ENCODE measurements at regions not wholly inside any gene's neighbourhood (a gene's known extent, or its start where the extent isn't known, plus 50 kb on each side); places are given as distances from the start of the nearest gene placed in this dataset.

GRCh38 chr7:125495997-125496396 lies 566.4 kb upstream of the POT1 start:
- Histone ChIP-seq H3K4me3 (replicated peaks in 1 of 3; ENCODE audit: low read depth in 2 of 3, low read length in 3 of 3) (no peak overlapping the region), H3K9ac (ENCODE audit: insufficient read depth, low read length, poor library complexity, severe bottlenecking) (no peak overlapping the region), H3K4me1 (ENCODE audit: control insufficient read depth in 1 of 2, insufficient read depth in 2 of 2, low read length in 2 of 2) (no peaks in the 10 kb centered on the region), H3K9me3 (replicated peaks in 1 of 2; ENCODE audit: control insufficient read depth in 1 of 2, insufficient read depth in 1 of 2, low read length in 2 of 2) (no peaks in the 10 kb centered on the region), H3K79me2 (ENCODE audit: insufficient read depth, low read length) (no peaks in the 10 kb centered on the region), H2AFZ (ENCODE audit: insufficient read depth, low read depth, low read length, poor library complexity, severe bottlenecking) (no peak overlapping the region), H3K27me3 (ENCODE audit: control insufficient read depth in 2 of 2, insufficient read depth in 2 of 2, low read length in 2 of 2) (no peaks in the 10 kb centered on the region), H3K36me3 (replicated peaks in 1 of 2; ENCODE audit: control insufficient read depth in 1 of 2, insufficient read depth in 2 of 2, low read length in 2 of 2) (no peaks in the 10 kb centered on the region), H4K20me1 (ENCODE audit: insufficient read depth, low read length) (no peaks in the 10 kb centered on the region), H3K4me2 (replicated peaks; ENCODE audit: extremely low read depth, low read length, poor library complexity, severe bottlenecking) (no peak overlapping the region), H3K27ac (ENCODE audit: low read depth in 1 of 2, low read length in 2 of 2) (no peak overlapping the region)
- no peak for TF ChIP-seq CTCF (IDR thresholded peaks at IDR 0.05)
- Mint-ChIP-seq H3K4me1 (no peaks in the 10 kb centered on the region), H3K27ac (no peak overlapping the region), H3K4me3 (no peak overlapping the region), H3K9me3 (peaks cover 0 to 6% (median 2%) of the 10 kb centered on the region in 7 donors), H3K36me3 (no peaks in the 10 kb centered on the region), H3K27me3 (ENCODE audit: low read depth in 3 of 3) (no peaks in the 10 kb centered on the region)
- no peak for DNase-seq
- no CpG with 5 or more reads among the region's 1 CpG for WGBS (ENCODE audit: insufficient coverage)
- intact Hi-C loops (cut with micrococcal nuclease) = no loop called here

- no peaks in the 10 kb centered on the region for H3K36me3 Mint-ChIP-seq
- H3K9me3 Mint-ChIP-seq = peaks cover 0 to 3% (median 2%) of the 10 kb centered on the region in 7 donors
- no CpG with 5 or more reads among the region's 1 CpG for WGBS (ENCODE audit: insufficient coverage)
- Histone ChIP-seq H3K9me3 (replicated peaks in 1 of 2; ENCODE audit: control insufficient read depth in 1 of 2, insufficient read depth in 1 of 2, low read length in 2 of 2) (no peaks in the 10 kb centered on the region), H3K4me1 (ENCODE audit: control insufficient read depth in 1 of 2, insufficient read depth in 2 of 2, low read length in 2 of 2) (no peaks in the 10 kb centered on the region), H4K20me1 (ENCODE audit: insufficient read depth, low read length) (no peaks in the 10 kb centered on the region), H3K79me2 (ENCODE audit: insufficient read depth, low read length) (no peaks in the 10 kb centered on the region), H2AFZ (ENCODE audit: insufficient read depth, low read depth, low read length, poor library complexity, severe bottlenecking) (no peak overlapping the region), H3K4me2 (replicated peaks; ENCODE audit: extremely low read depth, low read length, poor library complexity, severe bottlenecking) (no peak overlapping the region), H3K27me3 (ENCODE audit: control insufficient read depth in 2 of 2, insufficient read depth in 2 of 2, low read length in 2 of 2) (no peaks in the 10 kb centered on the region), H3K9ac (ENCODE audit: insufficient read depth, low read length, poor library complexity, severe bottlenecking) (no peak overlapping the region), H3K27ac (ENCODE audit: low read depth in 1 of 2, low read length in 2 of 2) (no peak overlapping the region), H3K36me3 (replicated peaks in 1 of 2; ENCODE audit: control insufficient read depth in 1 of 2, insufficient read depth in 2 of 2, low read length in 2 of 2) (no peaks in the 10 kb centered on the region), H3K4me3 (replicated peaks in 1 of 3; ENCODE audit: low read depth in 2 of 3, low read length in 3 of 3) (no peak overlapping the region)
- no peaks in the 10 kb centered on the region for H3K4me1 Mint-ChIP-seq
- H3K27me3 Mint-ChIP-seq (ENCODE audit: low read depth in 3 of 3) = no peaks in the 10 kb centered on the region
- no peak overlapping the region for H3K27ac Mint-ChIP-seq
- TF ChIP-seq CTCF (IDR thresholded peaks at IDR 0.05) = no peak
- intact Hi-C loops (cut with micrococcal nuclease) = no loop called here
- DNase-seq = no peak
- no peak overlapping the region for H3K4me3 Mint-ChIP-seq
Observed at GRCh38 chr7:125492521-125492920, 562.9 kb upstream of the POT1 start.

Measured in CD14-positive monocyte (primary cell).